ENCODE measurements at regions not wholly inside any gene's neighbourhood (a gene's known extent, or its start where the extent isn't known, plus 50 kb on each side); places are given as distances from the start of the nearest gene placed in this dataset.

GRCh38 chr3:127350172-127351050 is 62.6 kb upstream of the PRR20G start:
- H3K27me3 ChIP-seq (ENCODE audit: control insufficient read depth in 2 of 2, insufficient read depth in 2 of 2, low read length in 2 of 2) = no peaks in the 10 kb centered on the region
- DNase-seq = no peak
- Mint-ChIP-seq H3K36me3 (no peaks in the 10 kb centered on the region), H3K4me1 (no peaks in the 10 kb centered on the region), H3K9me3 (peaks cover 0 to 9% (median 1%) of the 10 kb centered on the region in 7 donors), H3K4me3 (no peak overlapping the region), H3K27me3 (ENCODE audit: low read depth in 3 of 3) (peaks cover 25 to 37% (median 34%) of the 10 kb centered on the region in 3 donors), H3K27ac (no peak overlapping the region)
- TF ChIP-seq CTCF (IDR thresholded peaks at IDR 0.05) = no peak
- peaks cover 0 to 2% of the 10 kb centered on the region in 2 donors for H3K9me3 ChIP-seq (replicated peaks in 1 of 2; ENCODE audit: control insufficient read depth in 1 of 2, insufficient read depth in 1 of 2, low read length in 2 of 2)
- H2AFZ ChIP-seq (ENCODE audit: insufficient read depth, low read depth, low read length, poor library complexity, severe bottlenecking) = no peak overlapping the region
- no peaks in the 10 kb centered on the region for H3K36me3 ChIP-seq (replicated peaks in 1 of 2; ENCODE audit: control insufficient read depth in 1 of 2, insufficient read depth in 2 of 2, low read length in 2 of 2)
- no peak overlapping the region for H3K4me2 ChIP-seq (replicated peaks; ENCODE audit: extremely low read depth, low read length, poor library complexity, severe bottlenecking)
- no peak overlapping the region for H3K9ac ChIP-seq (ENCODE audit: insufficient read depth, low read length, poor library complexity, severe bottlenecking)
- no peaks in the 10 kb centered on the region for H4K20me1 ChIP-seq (ENCODE audit: insufficient read depth, low read length)
- no peak overlapping the region for H3K27ac ChIP-seq (ENCODE audit: low read depth in 1 of 2, low read length in 2 of 2)
- H3K4me3 ChIP-seq (replicated peaks in 1 of 3; ENCODE audit: low read depth in 2 of 3, low read length in 3 of 3) = no peak overlapping the region
- H3K79me2 ChIP-seq (ENCODE audit: insufficient read depth, low read length) = no peaks in the 10 kb centered on the region
- H3K4me1 ChIP-seq (ENCODE audit: control insufficient read depth in 1 of 2, insufficient read depth in 2 of 2, low read length in 2 of 2) = no peaks in the 10 kb centered on the region
- WGBS (ENCODE audit: insufficient coverage) = 75% methylated on average over 24 of the region's 28 CpGs
- intact Hi-C loops (cut with micrococcal nuclease) = no loop called here

GRCh38 chr3:127349501-127350171 is 61.8 kb upstream of the PRR20G start:
- Mint-ChIP-seq H3K4me3 (no peak overlapping the region), H3K4me1 (no peaks in the 10 kb centered on the region), H3K27me3 (ENCODE audit: low read depth in 3 of 3) (peaks cover 25 to 36% (median 32%) of the 10 kb centered on the region in 3 donors), H3K27ac (no peak overlapping the region), H3K9me3 (peaks cover 0 to 3% (median 0%) of the 10 kb centered on the region in 7 donors), H3K36me3 (no peaks in the 10 kb centered on the region)
- H3K9me3 ChIP-seq (replicated peaks in 1 of 2; ENCODE audit: control insufficient read depth in 1 of 2, insufficient read depth in 1 of 2, low read length in 2 of 2) = no peaks in the 10 kb centered on the region
- no peak overlapping the region for H3K9ac ChIP-seq (ENCODE audit: insufficient read depth, low read length, poor library complexity, severe bottlenecking)
- H2AFZ ChIP-seq (ENCODE audit: insufficient read depth, low read depth, low read length, poor library complexity, severe bottlenecking) = no peak overlapping the region
- H3K27ac ChIP-seq (ENCODE audit: low read depth in 1 of 2, low read length in 2 of 2) = no peak overlapping the region
- 73% methylated on average over 19 of the region's 19 CpGs for WGBS (ENCODE audit: insufficient coverage)
- no peaks in the 10 kb centered on the region for H3K4me1 ChIP-seq (ENCODE audit: control insufficient read depth in 1 of 2, insufficient read depth in 2 of 2, low read length in 2 of 2)
- no peaks in the 10 kb centered on the region for H3K27me3 ChIP-seq (ENCODE audit: control insufficient read depth in 2 of 2, insufficient read depth in 2 of 2, low read length in 2 of 2)
- no peaks in the 10 kb centered on the region for H3K36me3 ChIP-seq (replicated peaks in 1 of 2; ENCODE audit: control insufficient read depth in 1 of 2, insufficient read depth in 2 of 2, low read length in 2 of 2)
- no peaks in the 10 kb centered on the region for H3K79me2 ChIP-seq (ENCODE audit: insufficient read depth, low read length)
- no peak overlapping the region for H3K4me2 ChIP-seq (replicated peaks; ENCODE audit: extremely low read depth, low read length, poor library complexity, severe bottlenecking)
- H3K4me3 ChIP-seq (replicated peaks in 1 of 3; ENCODE audit: low read depth in 2 of 3, low read length in 3 of 3) = no peak overlapping the region
- intact Hi-C loops (cut with micrococcal nuclease) = no loop called here
- DNase-seq = no peak
- no peaks in the 10 kb centered on the region for H4K20me1 ChIP-seq (ENCODE audit: insufficient read depth, low read length)
- TF ChIP-seq CTCF (IDR thresholded peaks at IDR 0.05) = no peak
